Parathyroid adenoma (tissue), 2 donors: ENCODE measurements at regions not wholly inside any gene's neighbourhood (a gene's known extent, or its start where the extent isn't known, plus 50 kb on each side); places are given as distances from the start of the nearest gene placed in this dataset.

ENCODE experiments used
- H2AFZ ChIP-seq: fragments of 300-600 bp; sonication (generic); one replicate; pipeline ENCODE4 v1.7.0; 2017; ENCODE audit warnings: antibody characterized with exemption, mild to moderate bottlenecking
- H3K27ac ChIP-seq: fragments of 300-600 bp; sonication (generic); one replicate; pipeline ENCODE4 v1.7.0; 2017
- H3K27me3 ChIP-seq: fragments of 300-600 bp; sonication (generic); one replicate; pipeline ENCODE4 v1.7.0; 2017; ENCODE audit warnings: low read length; ENCODE audit not compliant: control insufficient read depth, insufficient read depth
- H3K36me3 ChIP-seq: fragments of 300-600 bp; sonication (generic); one replicate; pipeline ENCODE4 v1.7.0; 2017; ENCODE audit warnings: low read length; ENCODE audit not compliant: control insufficient read depth, insufficient read depth
- H3K4me1 ChIP-seq: fragments of 300-600 bp; sonication (generic); one replicate; pipeline ENCODE4 v1.7.0; 2017; ENCODE audit warnings: control low read depth
- H3K4me2 ChIP-seq: fragments of 300-600 bp; sonication (generic); one replicate; pipeline ENCODE4 v1.7.0; 2017; ENCODE audit warnings: low read length
- H3K4me3 ChIP-seq: fragments of 300-600 bp; sonication (generic); one replicate; pipeline ENCODE4 v1.7.0; 2017; ENCODE audit warnings: low read depth, low read length
- H3K79me2 ChIP-seq: fragments of 300-600 bp; sonication (generic); one replicate; pipeline ENCODE4 v1.7.0; 2017; ENCODE audit warnings: control low read depth
- H3K9ac ChIP-seq: fragments of 300-600 bp; sonication (generic); one replicate; pipeline ENCODE4 v1.7.0; 2017; ENCODE audit warnings: mild to moderate bottlenecking
- H3K9me3 ChIP-seq: fragments of 300-600 bp; sonication (generic); one replicate; pipeline ENCODE4 v1.7.0; 2017; ENCODE audit warnings: low read length; ENCODE audit not compliant: control insufficient read depth
- CTCF ChIP-seq: fragments of 300-600 bp; sonication (generic); IDR thresholded peaks from one replicate; pipeline ENCODE4 v1.7.0; 2017; ENCODE audit warnings: antibody characterized with exemption, mild to moderate bottlenecking
- donor health status: primary hyperparathyroidism.

- no peak overlapping the region for H3K4me2 ChIP-seq
- H3K27ac ChIP-seq = no peak overlapping the region
- no peak for TF ChIP-seq CTCF
- H2AFZ ChIP-seq = no peak overlapping the region
- H3K27me3 ChIP-seq = no peaks in the 10 kb centered on the region
- no peaks in the 10 kb centered on the region for H3K9me3 ChIP-seq
- H3K36me3 ChIP-seq = no peaks in the 10 kb centered on the region
- H3K4me1 ChIP-seq = no peaks in the 10 kb centered on the region
- no peak overlapping the region for H3K4me3 ChIP-seq
- H3K9ac ChIP-seq = no peak overlapping the region
- H3K79me2 ChIP-seq = no peaks in the 10 kb centered on the region
Observed at GRCh38 chr4:120472447-120473131, 405.9 kb upstream of the MAD2L1 start.

- no peaks in the 10 kb centered on the region for H3K27me3 ChIP-seq
- no peak overlapping the region for H2AFZ ChIP-seq
- no peak overlapping the region for H3K9ac ChIP-seq
- no peaks in the 10 kb centered on the region for H3K9me3 ChIP-seq
- no peak overlapping the region for H3K4me3 ChIP-seq
- no peaks in the 10 kb centered on the region for H3K36me3 ChIP-seq
- no peak overlapping the region for H3K27ac ChIP-seq
- H3K4me1 ChIP-seq = no peaks in the 10 kb centered on the region
- no peaks in the 10 kb centered on the region for H3K79me2 ChIP-seq
- TF ChIP-seq CTCF = no peak
- H3K4me2 ChIP-seq = no peak overlapping the region
Observed at GRCh38 chr4:120466429-120466828, 399.8 kb upstream of the MAD2L1 start.

- no peaks in the 10 kb centered on the region for H3K36me3 ChIP-seq
- H3K79me2 ChIP-seq = no peaks in the 10 kb centered on the region
- no peaks in the 10 kb centered on the region for H3K4me1 ChIP-seq
Observed at GRCh38 chr4:120454788-120455187, 388.1 kb upstream of the MAD2L1 start.

GRCh38 chr4:120452536-120452935 lies 385.9 kb upstream of the MAD2L1 start:
- no peak for TF ChIP-seq CTCF
- H3K79me2 ChIP-seq = no peaks in the 10 kb centered on the region
- H3K9ac ChIP-seq = no peak overlapping the region
- H3K9me3 ChIP-seq = no peaks in the 10 kb centered on the region
- no peaks in the 10 kb centered on the region for H3K4me1 ChIP-seq
- H3K27me3 ChIP-seq = no peaks in the 10 kb centered on the region
- no peak overlapping the region for H3K4me3 ChIP-seq
- H3K36me3 ChIP-seq = no peaks in the 10 kb centered on the region
- H3K4me2 ChIP-seq = no peak overlapping the region
- no peak overlapping the region for H2AFZ ChIP-seq
- no peak overlapping the region for H3K27ac ChIP-seq

More at GRCh38 chr4:120454788-120455187, 388.1 kb upstream of the MAD2L1 start:
- H3K9me3 ChIP-seq = no peaks in the 10 kb centered on the region
- H2AFZ ChIP-seq = no peak overlapping the region
- no peak for TF ChIP-seq CTCF
- H3K4me3 ChIP-seq = no peak overlapping the region
- H3K27ac ChIP-seq = no peak overlapping the region
- H3K27me3 ChIP-seq = no peaks in the 10 kb centered on the region
- no peak overlapping the region for H3K9ac ChIP-seq
- no peak overlapping the region for H3K4me2 ChIP-seq

- H3K9ac ChIP-seq = no peak overlapping the region
Observed at GRCh38 chr4:120452001-120452400, 385.4 kb upstream of the MAD2L1 start.

More at GRCh38 chr4:120452001-120452400, 385.4 kb upstream of the MAD2L1 start:
- TF ChIP-seq CTCF = no peak
- no peak overlapping the region for H2AFZ ChIP-seq
- no peaks in the 10 kb centered on the region for H3K27me3 ChIP-seq
- no peaks in the 10 kb centered on the region for H3K4me1 ChIP-seq
- no peaks in the 10 kb centered on the region for H3K36me3 ChIP-seq
- no peak overlapping the region for H3K27ac ChIP-seq
- H3K4me3 ChIP-seq = no peak overlapping the region
- no peaks in the 10 kb centered on the region for H3K79me2 ChIP-seq
- H3K4me2 ChIP-seq = no peak overlapping the region
- H3K9me3 ChIP-seq = no peaks in the 10 kb centered on the region
